NCI-H345 (cell line): ENCODE measurements at regions not wholly inside any gene's neighbourhood (a gene's known extent, or its start where the extent isn't known, plus 50 kb on each side); places are given as distances from the start of the nearest gene placed in this dataset.
"Not testable (repeated sequence)": the region's sequence is repeated elsewhere in the genome, so short reads cannot be mapped to it uniquely, and the experiment has no call there.

Experiments used
- DNase-seq: peaks from one replicate; lab custom pipeline; 2025; lab: John Stamatoyannopoulos, UW

- peak; percentile 24 for DNase-seq
These were observed 905.4 kb downstream of the SLC16A7 start for GRCh38 chr12:60501124-60501729.

DNA sequence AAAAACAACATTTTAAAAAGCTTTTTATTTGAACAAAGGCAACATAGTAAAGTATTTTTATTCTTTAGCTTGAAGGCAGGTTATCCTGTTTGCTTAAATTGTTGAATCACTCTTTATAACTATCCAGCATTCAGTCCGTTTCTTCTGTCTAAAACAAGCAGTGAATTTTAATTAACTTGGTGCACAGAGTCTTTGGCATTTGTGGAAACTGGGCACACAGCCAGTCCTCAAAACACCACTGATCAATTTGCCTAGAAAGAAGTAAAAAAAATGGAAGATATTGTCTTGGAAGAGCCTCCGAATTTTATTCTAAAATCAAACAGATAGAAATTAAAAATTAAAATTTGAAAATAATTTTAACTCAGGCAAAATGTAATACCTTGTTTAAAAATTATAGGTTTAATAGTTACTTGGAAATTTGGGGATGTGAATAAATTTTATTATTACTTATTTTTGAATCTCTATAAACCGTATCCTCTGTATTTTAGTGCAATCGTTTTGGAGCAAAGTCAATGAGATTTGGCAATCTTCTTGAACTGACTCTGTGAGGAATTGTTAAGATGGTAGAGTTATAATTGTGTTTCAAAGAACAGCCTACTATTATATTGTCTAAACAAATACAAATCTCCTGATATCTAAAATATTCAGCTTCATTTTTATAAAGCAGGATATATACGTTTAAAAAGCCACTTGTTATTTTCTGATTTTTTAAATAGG is 927.0 kb downstream of the SLC16A7 start:
- no peak for DNase-seq

- DNase-seq = no peak
These were observed 933.4 kb downstream of the SLC16A7 start for GRCh38 chr12:60529261-60529660.

- no peak for DNase-seq
These were observed 933.9 kb downstream of the SLC16A7 start for GRCh38 chr12:60529723-60530122.

- DNase-seq = peak; percentile 7
These were observed 939.5 kb downstream of the SLC16A7 start for GRCh38 chr12:60535363-60535762.

DNA sequence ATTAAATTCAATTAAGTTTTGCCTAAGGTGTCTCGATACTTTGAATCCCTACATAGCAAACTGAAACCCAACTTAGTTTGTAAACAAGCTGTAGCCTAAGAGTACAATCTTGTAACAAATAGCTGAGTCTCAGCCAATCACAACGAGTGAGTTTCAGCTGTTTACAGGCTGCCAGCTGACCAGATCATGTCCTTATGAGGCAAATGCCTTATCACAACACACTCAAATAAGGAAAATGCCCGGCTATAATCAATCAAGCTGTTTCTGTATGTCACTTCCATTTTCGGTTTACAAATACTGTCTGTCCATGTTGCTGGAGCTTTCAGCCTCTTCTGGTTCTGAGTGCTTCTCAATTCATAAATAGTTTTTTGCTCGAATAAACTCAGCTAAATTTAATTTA is 943.8 kb downstream of the SLC16A7 start:
- no peak for DNase-seq

DNA sequence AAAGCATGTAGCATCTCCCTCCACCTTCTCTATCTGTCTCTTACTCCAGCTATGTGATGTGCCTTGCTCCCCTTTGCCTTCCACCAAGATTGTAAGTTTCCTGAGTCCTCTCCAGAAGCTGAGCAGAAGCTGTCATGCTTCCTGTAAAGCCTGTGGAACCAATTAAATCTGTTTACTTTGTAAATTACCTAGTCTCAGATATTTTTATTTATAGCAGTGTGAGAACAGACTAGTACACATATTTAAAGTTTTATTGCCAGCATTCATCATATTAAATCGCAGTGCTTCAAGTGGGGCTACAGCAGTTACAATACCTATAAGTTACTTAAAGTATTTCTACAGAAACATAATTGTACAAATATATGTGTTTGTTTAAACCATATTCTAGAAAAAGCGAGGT is 973.1 kb downstream of the SLC16A7 start:
- DNase-seq = no peak

- no peak for DNase-seq
These were observed 981.8 kb downstream of the SLC16A7 start for GRCh38 chr12:60577607-60578006.

- DNase-seq = not testable (repeated sequence)
These were observed 991.8 kb downstream of the SLC16A7 start for GRCh38 chr12:60587664-60588063.

DNA sequence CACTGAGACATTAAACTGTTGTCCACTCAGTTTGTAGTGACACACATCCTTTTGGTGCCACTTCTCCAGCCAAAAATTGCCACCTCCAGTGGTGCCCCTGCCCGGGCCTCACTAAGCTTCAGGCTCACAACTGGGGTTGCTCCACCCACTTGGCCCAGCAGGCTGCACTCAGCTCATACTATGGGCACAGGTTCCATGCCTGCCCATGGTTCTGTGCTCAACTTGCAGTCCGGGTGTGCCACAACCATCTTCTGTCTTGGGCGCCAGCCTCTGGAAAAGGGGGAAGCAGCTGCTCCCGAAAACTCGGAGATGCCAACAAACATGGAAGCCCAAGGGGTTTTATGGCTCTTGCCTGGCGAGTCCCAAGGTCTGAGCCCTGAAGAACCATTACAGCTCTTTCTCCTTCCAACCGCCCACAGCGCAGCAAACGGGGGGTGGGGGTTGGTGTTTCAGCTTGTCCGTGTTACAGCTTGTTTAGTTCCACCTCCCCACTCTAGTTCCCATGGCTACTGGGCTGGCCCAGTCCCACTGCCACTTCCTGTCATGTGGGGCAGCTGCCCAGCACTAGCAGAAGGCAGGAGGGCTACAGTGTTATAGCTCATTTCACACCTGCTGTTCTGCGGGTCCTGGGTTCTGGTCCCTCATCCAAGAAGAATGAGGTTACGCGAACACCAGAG is 998.3 kb downstream of the SLC16A7 start:
- no peak for DNase-seq

GRCh38 chr12:60602601-60603000 is 1006.8 kb downstream of the SLC16A7 start:
- DNase-seq = no peak

GRCh38 chr12:60603475-60603874 is 1007.6 kb downstream of the SLC16A7 start:
- not testable (repeated sequence) for DNase-seq

GRCh38 chr12:60616400-60616799 is 1020.6 kb downstream of the SLC16A7 start:
- DNase-seq = no peak

GRCh38 chr12:60630796-60631195 is 1035.0 kb downstream of the SLC16A7 start:
- DNase-seq = no peak

GRCh38 chr12:60644076-60644475 is 1048.2 kb downstream of the SLC16A7 start:
- DNase-seq = no peak

DNA sequence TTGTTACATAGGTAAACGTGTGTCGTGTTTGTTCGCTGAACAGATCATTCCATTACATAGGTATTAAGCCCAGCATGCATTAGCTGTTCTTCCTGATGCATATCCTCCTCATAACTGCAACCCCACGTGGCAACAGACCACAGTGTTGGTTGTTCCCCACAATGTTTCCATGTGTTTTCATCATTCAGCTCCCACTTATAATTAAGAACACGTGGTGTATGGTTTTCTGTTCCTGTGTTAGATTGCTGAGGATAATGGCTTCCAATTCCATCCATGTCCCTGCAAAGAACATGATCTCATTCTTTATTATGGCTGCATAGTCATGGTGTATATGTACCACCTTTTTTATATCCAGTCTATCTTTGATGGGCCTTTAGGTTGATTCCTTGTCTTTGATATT is 1071.1 kb downstream of the SLC16A7 start:
- no peak for DNase-seq

- DNase-seq = no peak
These were observed 1077.1 kb downstream of the SLC16A7 start for GRCh38 chr12:60672949-60673348.

GRCh38 chr12:60684988-60685655 is 1089.3 kb downstream of the SLC16A7 start:
- DNase-seq = no peak

DNA sequence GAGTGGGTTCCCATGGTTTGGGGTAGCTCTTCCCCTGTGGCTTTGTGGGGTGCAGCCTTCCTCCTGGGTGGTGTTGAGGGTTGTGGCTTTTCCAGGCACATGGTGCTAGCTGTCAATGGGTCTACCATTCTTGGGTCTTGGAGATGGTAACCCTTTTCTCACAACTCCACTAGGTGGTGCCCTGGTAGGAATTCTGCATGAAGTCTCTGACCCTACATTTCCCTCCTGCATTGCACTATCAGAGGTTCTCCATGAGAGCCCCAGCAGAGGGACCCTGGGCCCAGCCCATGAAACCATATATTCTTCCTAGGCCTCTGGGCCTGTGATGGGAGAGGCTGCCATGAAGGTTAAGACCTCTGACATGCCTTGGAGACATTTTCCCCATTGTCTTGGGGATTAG is 1093.3 kb downstream of the SLC16A7 start:
- DNase-seq = no peak

GRCh38 chr12:60693019-60693626 is 1097.3 kb downstream of the SLC16A7 start:
- no peak for DNase-seq

GRCh38 chr12:60704171-60704914 is 1108.5 kb downstream of the SLC16A7 start:
- DNase-seq = no peak

- no peak for DNase-seq
These were observed 1114.4 kb downstream of the SLC16A7 start for GRCh38 chr12:60710246-60710645.
